ENCODE measurements at regions not wholly inside any gene's neighbourhood (a gene's known extent, or its start where the extent isn't known, plus 50 kb on each side); places are given as distances from the start of the nearest gene placed in this dataset.

DNA sequence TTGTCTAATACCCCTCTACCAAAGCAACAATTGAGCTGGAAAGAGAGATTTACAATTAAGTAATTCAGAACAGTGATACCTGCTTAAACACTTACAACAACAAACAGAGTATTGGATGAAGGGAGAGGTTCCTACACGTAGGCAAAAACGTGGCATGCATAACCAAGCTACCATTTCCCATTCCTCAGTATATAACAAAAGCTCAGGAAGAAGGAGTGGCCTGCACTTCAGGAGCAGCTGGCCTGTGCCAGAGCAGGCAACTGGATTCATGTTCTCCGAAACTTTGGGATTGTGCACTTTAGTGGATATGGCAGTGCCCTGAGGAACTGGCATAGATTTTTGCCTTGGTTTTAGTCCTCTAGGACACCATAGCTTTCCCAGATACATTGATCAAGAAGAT, 630.2 kb upstream of the PCDH9 start:
- Histone ChIP-seq H3K4me3 (ENCODE audit: low read depth, low read length) (no peak overlapping the region), H3K36me3 (ENCODE audit: control insufficient read depth in 2 of 2, insufficient read depth in 1 of 2, low read length in 2 of 2) (no peaks in the 10 kb centered on the region), H3K27ac (ENCODE audit: extremely low read depth, low read depth, low read length) (no peak overlapping the region), H3K4me1 (ENCODE audit: control insufficient read depth, insufficient read depth, low read length) (no peaks in the 10 kb centered on the region), H3K9me3 (ENCODE audit: control insufficient read depth, insufficient read depth, low read depth, low read length) (no peaks in the 10 kb centered on the region)
- TF ChIP-seq HOXD13 (CRISPR knock-in tag; IDR thresholded peaks at IDR 0.05; ENCODE audit: borderline replicate concordance) (no peak), ZNF768 (tag by site-specific recombination; IDR thresholded peaks at IDR 0.05) (no peak), KLF1 (tag by site-specific recombination; IDR thresholded peaks at IDR 0.05) (no peak), YY2 (tag by site-specific recombination; IDR thresholded peaks at IDR 0.05) (no peak), ZNF747 (tag by site-specific recombination; IDR thresholded peaks at IDR 0.05) (no peak), IKZF3 (tag by site-specific recombination; IDR thresholded peaks at IDR 0.05) (no peak)
- TF ChIP-seq, protein P1, sequence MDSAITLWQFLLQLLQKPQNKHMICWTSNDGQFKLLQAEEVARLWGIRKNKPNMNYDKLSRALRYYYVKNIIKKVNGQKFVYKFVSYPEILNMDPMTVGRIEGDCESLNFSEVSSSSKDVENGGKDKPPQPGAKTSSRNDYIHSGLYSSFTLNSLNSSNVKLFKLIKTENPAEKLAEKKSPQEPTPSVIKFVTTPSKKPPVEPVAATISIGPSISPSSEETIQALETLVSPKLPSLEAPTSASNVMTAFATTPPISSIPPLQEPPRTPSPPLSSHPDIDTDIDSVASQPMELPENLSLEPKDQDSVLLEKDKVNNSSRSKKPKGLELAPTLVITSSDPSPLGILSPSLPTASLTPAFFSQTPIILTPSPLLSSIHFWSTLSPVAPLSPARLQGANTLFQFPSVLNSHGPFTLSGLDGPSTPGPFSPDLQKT (IDR thresholded peaks at IDR 0.05; ENCODE audit: borderline replicate concordance, low read depth, low read length): no peak
- TF ChIP-seq, protein P2, sequence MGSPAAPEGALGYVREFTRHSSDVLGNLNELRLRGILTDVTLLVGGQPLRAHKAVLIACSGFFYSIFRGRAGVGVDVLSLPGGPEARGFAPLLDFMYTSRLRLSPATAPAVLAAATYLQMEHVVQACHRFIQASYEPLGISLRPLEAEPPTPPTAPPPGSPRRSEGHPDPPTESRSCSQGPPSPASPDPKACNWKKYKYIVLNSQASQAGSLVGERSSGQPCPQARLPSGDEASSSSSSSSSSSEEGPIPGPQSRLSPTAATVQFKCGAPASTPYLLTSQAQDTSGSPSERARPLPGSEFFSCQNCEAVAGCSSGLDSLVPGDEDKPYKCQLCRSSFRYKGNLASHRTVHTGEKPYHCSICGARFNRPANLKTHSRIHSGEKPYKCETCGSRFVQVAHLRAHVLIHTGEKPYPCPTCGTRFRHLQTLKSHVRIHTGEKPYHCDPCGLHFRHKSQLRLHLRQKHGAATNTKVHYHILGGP (tag by site-specific recombination; IDR thresholded peaks at IDR 0.05): no peak
- ChIA-PET POLR2A (no interaction called here), CTCF (interaction anchor here (0.6 kb wide), 1 partner anchor 316 kb away, joined by 3 read pairs; no protein-coding TSS in a partner anchor)

DNA sequence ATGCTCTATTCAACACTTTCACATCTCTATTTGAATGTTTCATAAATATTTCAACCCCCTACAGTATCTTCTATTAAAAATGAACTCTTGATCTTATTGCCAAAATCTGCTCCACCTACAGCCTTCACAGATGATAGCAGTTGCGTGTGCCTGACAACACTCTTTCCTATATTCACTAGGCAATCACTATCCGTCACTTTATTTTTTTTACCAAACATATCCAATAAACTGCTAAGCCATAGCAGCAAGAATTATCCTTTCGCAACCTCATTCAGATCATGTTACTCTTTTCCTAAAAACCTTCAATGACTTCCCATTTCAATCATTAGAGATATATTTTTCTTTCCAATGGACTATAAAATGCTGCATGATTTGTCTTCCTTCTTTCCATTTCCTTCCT, 629.8 kb upstream of the PCDH9 start:
- ChIA-PET CTCF (no interaction called here), POLR2A (no interaction called here)
- Histone ChIP-seq H3K27ac (ENCODE audit: extremely low read depth, low read depth, low read length) (no peak overlapping the region), H3K4me1 (ENCODE audit: control insufficient read depth, insufficient read depth, low read length) (no peaks in the 10 kb centered on the region), H3K36me3 (ENCODE audit: control insufficient read depth in 2 of 2, insufficient read depth in 1 of 2, low read length in 2 of 2) (no peaks in the 10 kb centered on the region), H3K9me3 (ENCODE audit: control insufficient read depth, insufficient read depth, low read depth, low read length) (no peaks in the 10 kb centered on the region), H3K4me3 (ENCODE audit: low read depth, low read length) (no peak overlapping the region)
- TF ChIP-seq, protein P3, sequence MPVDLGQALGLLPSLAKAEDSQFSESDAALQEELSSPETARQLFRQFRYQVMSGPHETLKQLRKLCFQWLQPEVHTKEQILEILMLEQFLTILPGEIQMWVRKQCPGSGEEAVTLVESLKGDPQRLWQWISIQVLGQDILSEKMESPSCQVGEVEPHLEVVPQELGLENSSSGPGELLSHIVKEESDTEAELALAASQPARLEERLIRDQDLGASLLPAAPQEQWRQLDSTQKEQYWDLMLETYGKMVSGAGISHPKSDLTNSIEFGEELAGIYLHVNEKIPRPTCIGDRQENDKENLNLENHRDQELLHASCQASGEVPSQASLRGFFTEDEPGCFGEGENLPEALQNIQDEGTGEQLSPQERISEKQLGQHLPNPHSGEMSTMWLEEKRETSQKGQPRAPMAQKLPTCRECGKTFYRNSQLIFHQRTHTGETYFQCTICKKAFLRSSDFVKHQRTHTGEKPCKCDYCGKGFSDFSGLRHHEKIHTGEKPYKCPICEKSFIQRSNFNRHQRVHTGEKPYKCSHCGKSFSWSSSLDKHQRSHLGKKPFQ (tag by site-specific recombination; IDR thresholded peaks at IDR 0.05): no peak
- TF ChIP-seq OSR2 (tag by site-specific recombination; IDR thresholded peaks at IDR 0.05) (no peak), ZNF174 (tag by site-specific recombination; IDR thresholded peaks at IDR 0.05) (no peak), ZNF157 (tag by site-specific recombination; IDR thresholded peaks at IDR 0.05) (no peak), ZNF654 (tag by site-specific recombination; IDR thresholded peaks at IDR 0.05; ENCODE audit: low read depth) (no peak), ZNF544 (tag by site-specific recombination; IDR thresholded peaks at IDR 0.05) (no peak), ZNF48 (tag by site-specific recombination; IDR thresholded peaks at IDR 0.05) (no peak), ZNF629 (tag by site-specific recombination; IDR thresholded peaks at IDR 0.05) (no peak)
- TF ChIP-seq, protein P4, sequence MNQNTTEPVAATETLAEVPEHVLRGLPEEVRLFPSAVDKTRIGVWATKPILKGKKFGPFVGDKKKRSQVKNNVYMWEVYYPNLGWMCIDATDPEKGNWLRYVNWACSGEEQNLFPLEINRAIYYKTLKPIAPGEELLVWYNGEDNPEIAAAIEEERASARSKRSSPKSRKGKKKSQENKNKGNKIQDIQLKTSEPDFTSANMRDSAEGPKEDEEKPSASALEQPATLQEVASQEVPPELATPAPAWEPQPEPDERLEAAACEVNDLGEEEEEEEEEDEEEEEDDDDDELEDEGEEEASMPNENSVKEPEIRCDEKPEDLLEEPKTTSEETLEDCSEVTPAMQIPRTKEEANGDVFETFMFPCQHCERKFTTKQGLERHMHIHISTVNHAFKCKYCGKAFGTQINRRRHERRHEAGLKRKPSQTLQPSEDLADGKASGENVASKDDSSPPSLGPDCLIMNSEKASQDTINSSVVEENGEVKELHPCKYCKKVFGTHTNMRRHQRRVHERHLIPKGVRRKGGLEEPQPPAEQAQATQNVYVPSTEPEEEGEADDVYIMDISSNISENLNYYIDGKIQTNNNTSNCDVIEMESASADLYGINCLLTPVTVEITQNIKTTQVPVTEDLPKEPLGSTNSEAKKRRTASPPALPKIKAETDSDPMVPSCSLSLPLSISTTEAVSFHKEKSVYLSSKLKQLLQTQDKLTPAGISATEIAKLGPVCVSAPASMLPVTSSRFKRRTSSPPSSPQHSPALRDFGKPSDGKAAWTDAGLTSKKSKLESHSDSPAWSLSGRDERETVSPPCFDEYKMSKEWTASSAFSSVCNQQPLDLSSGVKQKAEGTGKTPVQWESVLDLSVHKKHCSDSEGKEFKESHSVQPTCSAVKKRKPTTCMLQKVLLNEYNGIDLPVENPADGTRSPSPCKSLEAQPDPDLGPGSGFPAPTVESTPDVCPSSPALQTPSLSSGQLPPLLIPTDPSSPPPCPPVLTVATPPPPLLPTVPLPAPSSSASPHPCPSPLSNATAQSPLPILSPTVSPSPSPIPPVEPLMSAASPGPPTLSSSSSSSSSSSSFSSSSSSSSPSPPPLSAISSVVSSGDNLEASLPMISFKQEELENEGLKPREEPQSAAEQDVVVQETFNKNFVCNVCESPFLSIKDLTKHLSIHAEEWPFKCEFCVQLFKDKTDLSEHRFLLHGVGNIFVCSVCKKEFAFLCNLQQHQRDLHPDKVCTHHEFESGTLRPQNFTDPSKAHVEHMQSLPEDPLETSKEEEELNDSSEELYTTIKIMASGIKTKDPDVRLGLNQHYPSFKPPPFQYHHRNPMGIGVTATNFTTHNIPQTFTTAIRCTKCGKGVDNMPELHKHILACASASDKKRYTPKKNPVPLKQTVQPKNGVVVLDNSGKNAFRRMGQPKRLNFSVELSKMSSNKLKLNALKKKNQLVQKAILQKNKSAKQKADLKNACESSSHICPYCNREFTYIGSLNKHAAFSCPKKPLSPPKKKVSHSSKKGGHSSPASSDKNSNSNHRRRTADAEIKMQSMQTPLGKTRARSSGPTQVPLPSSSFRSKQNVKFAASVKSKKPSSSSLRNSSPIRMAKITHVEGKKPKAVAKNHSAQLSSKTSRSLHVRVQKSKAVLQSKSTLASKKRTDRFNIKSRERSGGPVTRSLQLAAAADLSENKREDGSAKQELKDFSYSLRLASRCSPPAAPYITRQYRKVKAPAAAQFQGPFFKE (tag by site-specific recombination; IDR thresholded peaks at IDR 0.05; ENCODE audit: borderline replicate concordance): no peak
